Neural cell (in vitro differentiated cells): ENCODE measurements at regions not wholly inside any gene's neighbourhood (a gene's known extent, or its start where the extent isn't known, plus 50 kb on each side); places are given as distances from the start of the nearest gene placed in this dataset.

Source experiments
- H2AFZ ChIP-seq: fragments of 200-600, 300-800 bp; sonication (generic), shearing (Covaris generic); 2 replicates; pipeline ENCODE4 v1.6.0; 2014; ENCODE audit warnings: low read depth, mild to moderate bottlenecking, antibody characterized with exemption, low read length, moderate library complexity
- H3F3A ChIP-seq: fragments of 200-600 bp; shearing (Covaris generic); 2 replicates; pipeline ENCODE4 v1.6.1; 2016; ENCODE audit warnings: mild to moderate bottlenecking, moderate library complexity, mixed read lengths, antibody characterized with exemption, low read length; ENCODE audit not compliant: insufficient read depth, poor library complexity, severe bottlenecking
- H3K27ac ChIP-seq: fragments of 200-600, 300-800 bp; sonication (generic), shearing (Covaris generic); 2 replicates; pipeline ENCODE4 v1.5.1; 2014; ENCODE audit warnings: mild to moderate bottlenecking, low read length, moderate library complexity
- H3K27me3 ChIP-seq: fragments of 300-800, 200-600 bp; sonication (generic), shearing (Covaris generic); 2 replicates; pipeline ENCODE4 v1.6.0; 2014; ENCODE audit warnings: mild to moderate bottlenecking, low read depth, low read length, moderate library complexity; ENCODE audit not compliant: insufficient read depth
- H3K36me3 ChIP-seq: fragments of 300-800, 200-600 bp; sonication (generic), shearing (Covaris generic); 2 replicates; pipeline ENCODE4 v1.5.1; 2014; ENCODE audit warnings: mild to moderate bottlenecking, antibody characterized with exemption, low read length, moderate library complexity; ENCODE audit not compliant: insufficient read depth
- H3K4me2 ChIP-seq: fragments of 300-800, 200-600 bp; sonication (generic), shearing (Covaris generic); 2 replicates; pipeline ENCODE4 v1.6.0; 2014; ENCODE audit warnings: mild to moderate bottlenecking, low read length
- H3K4me3 ChIP-seq: fragments of 300-800, 200-600 bp; sonication (generic), shearing (Covaris generic); 2 replicates; pipeline ENCODE4 v1.5.1; 2014; ENCODE audit warnings: mild to moderate bottlenecking, low read length, moderate library complexity
- H3K79me2 ChIP-seq: fragments of 200-600 bp; shearing (Covaris generic); replicated peaks from 2 replicates; pipeline ENCODE4 v1.6.0; 2014; ENCODE audit warnings: mild to moderate bottlenecking, low read length, moderate library complexity; ENCODE audit not compliant: insufficient read depth
- H3K9ac ChIP-seq: fragments of 300-800, 200-600 bp; sonication (generic), shearing (Covaris generic); 2 replicates; pipeline ENCODE4 v1.6.1; 2016; ENCODE audit warnings: mild to moderate bottlenecking, low read length, mixed read lengths
- H3K9me2 ChIP-seq: fragments of 200-600 bp; shearing (Covaris generic); 2 replicates; pipeline ENCODE4 v1.6.1; 2016; ENCODE audit warnings: mild to moderate bottlenecking, low read length, mixed read lengths; ENCODE audit not compliant: insufficient read depth
- H3K9me3 ChIP-seq: fragments of 200-600, 300-800 bp; sonication (generic), shearing (Covaris generic); 2 replicates; pipeline ENCODE4 v1.6.1; 2016; ENCODE audit warnings: mild to moderate bottlenecking, mixed run types, low read length, moderate library complexity, mixed read lengths
- H4K20me1 ChIP-seq: fragments of 200-600 bp; shearing (Covaris generic); 2 replicates; pipeline ENCODE4 v1.6.1; 2016; ENCODE audit warnings: mild to moderate bottlenecking, mixed run types; ENCODE audit not compliant: insufficient read depth
- CTCF ChIP-seq: fragments of 450-650 bp; IDR thresholded peaks from 2 replicates; pipeline ENCODE4 v1.5.1; 2014; ENCODE audit warnings: antibody characterized with exemption, mild to moderate bottlenecking, moderate library complexity; ENCODE audit not compliant: poor library complexity, severe bottlenecking
- EP300 ChIP-seq: fragments of 450-650 bp; conservative IDR thresholded peaks from 2 replicates; pipeline ENCODE4 v1.6.1; 2014; ENCODE audit warnings: antibody characterized with exemption, mild to moderate bottlenecking, moderate library complexity; ENCODE audit not compliant: poor library complexity, severe bottlenecking
- EZH2 ChIP-seq: fragments of 200-600, 300-800 bp; shearing (Covaris generic), sonication (generic); IDR thresholded peaks from 2 replicates; pipeline ENCODE4 v1.6.1; 2014; ENCODE audit warnings: antibody characterized with exemption, low read length, borderline replicate concordance, mild to moderate bottlenecking; ENCODE audit not compliant: insufficient read depth, poor library complexity, severe bottlenecking
- MXI1 ChIP-seq: fragments of 450-650 bp; conservative IDR thresholded peaks from 2 replicates; pipeline ENCODE4 v1.6.1; 2014; ENCODE audit warnings: antibody characterized with exemption, mild to moderate bottlenecking; ENCODE audit not compliant: poor library complexity, severe bottlenecking
- POLR2AphosphoS5 ChIP-seq: IDR thresholded peaks from 2 replicates; pipeline ENCODE4 v1.6.1; 2012
- RAD21 ChIP-seq: fragments of 450-650 bp; conservative IDR thresholded peaks from 2 replicates; pipeline ENCODE4 v1.6.1; 2014; ENCODE audit warnings: antibody characterized with exemption, mild to moderate bottlenecking, moderate library complexity
- SMC3 ChIP-seq: fragments of 450-650 bp; conservative IDR thresholded peaks from 2 replicates; pipeline ENCODE4 v1.6.1; 2014; ENCODE audit warnings: antibody characterized with exemption, mild to moderate bottlenecking, moderate library complexity; ENCODE audit not compliant: poor library complexity
- TAF1 ChIP-seq: IDR thresholded peaks from 2 replicates; pipeline ENCODE4 v1.6.1; 2012; ENCODE audit warnings: low read depth
- TF ChIP-seq, protein P1 (sequence below): IDR thresholded peaks from 2 replicates; pipeline ENCODE4 v1.6.1; 2012; ENCODE audit warnings: borderline replicate concordance

- Histone ChIP-seq H3K27ac (no peak overlapping the region), H2AFZ (no peak overlapping the region), H4K20me1 (no peaks in the 10 kb centered on the region), H3K9ac (no peak overlapping the region), H3K4me3 (no peak overlapping the region), H3K36me3 (no peaks in the 10 kb centered on the region), H3K9me2 (no peaks in the 10 kb centered on the region), H3F3A (no peaks in the 10 kb centered on the region), H3K4me2 (no peak overlapping the region), H3K27me3 (no peaks in the 10 kb centered on the region), H3K9me3 (no peaks in the 10 kb centered on the region), H3K79me2 (no peaks in the 10 kb centered on the region)
- TF ChIP-seq POLR2AphosphoS5 (no peak), RAD21 (no peak), MXI1 (no peak), CTCF (no peak), EZH2 (no peak), EP300 (no peak), SMC3 (no peak), TAF1 (no peak)
- TF ChIP-seq, protein P1, sequence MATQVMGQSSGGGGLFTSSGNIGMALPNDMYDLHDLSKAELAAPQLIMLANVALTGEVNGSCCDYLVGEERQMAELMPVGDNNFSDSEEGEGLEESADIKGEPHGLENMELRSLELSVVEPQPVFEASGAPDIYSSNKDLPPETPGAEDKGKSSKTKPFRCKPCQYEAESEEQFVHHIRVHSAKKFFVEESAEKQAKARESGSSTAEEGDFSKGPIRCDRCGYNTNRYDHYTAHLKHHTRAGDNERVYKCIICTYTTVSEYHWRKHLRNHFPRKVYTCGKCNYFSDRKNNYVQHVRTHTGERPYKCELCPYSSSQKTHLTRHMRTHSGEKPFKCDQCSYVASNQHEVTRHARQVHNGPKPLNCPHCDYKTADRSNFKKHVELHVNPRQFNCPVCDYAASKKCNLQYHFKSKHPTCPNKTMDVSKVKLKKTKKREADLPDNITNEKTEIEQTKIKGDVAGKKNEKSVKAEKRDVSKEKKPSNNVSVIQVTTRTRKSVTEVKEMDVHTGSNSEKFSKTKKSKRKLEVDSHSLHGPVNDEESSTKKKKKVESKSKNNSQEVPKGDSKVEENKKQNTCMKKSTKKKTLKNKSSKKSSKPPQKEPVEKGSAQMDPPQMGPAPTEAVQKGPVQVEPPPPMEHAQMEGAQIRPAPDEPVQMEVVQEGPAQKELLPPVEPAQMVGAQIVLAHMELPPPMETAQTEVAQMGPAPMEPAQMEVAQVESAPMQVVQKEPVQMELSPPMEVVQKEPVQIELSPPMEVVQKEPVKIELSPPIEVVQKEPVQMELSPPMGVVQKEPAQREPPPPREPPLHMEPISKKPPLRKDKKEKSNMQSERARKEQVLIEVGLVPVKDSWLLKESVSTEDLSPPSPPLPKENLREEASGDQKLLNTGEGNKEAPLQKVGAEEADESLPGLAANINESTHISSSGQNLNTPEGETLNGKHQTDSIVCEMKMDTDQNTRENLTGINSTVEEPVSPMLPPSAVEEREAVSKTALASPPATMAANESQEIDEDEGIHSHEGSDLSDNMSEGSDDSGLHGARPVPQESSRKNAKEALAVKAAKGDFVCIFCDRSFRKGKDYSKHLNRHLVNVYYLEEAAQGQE, result no peak
Observed at GRCh38 chr22:27603111-27603799, 198.3 kb downstream of the MN1 start.

- Histone ChIP-seq H3K9me3 (no peaks in the 10 kb centered on the region), H4K20me1 (no peaks in the 10 kb centered on the region), H3K27me3 (no peaks in the 10 kb centered on the region), H3K36me3 (no peaks in the 10 kb centered on the region), H3K4me2 (no peak overlapping the region), H3K4me3 (no peak overlapping the region), H3K9me2 (no peaks in the 10 kb centered on the region), H3K9ac (no peak overlapping the region), H3F3A (no peaks in the 10 kb centered on the region), H2AFZ (no peak overlapping the region), H3K27ac (no peak overlapping the region), H3K79me2 (no peaks in the 10 kb centered on the region)
- TF ChIP-seq EZH2 (no peak), CTCF (no peak), SMC3 (no peak), RAD21 (no peak), EP300 (no peak), TAF1 (no peak)
Observed at GRCh38 chr22:27603800-27604144, 197.8 kb downstream of the MN1 start.
